H1 (cell line): ENCODE measurements at regions not wholly inside any gene's neighbourhood (a gene's known extent, or its start where the extent isn't known, plus 50 kb on each side); places are given as distances from the start of the nearest gene placed in this dataset.

Experiments used
- CTCF ChIA-PET: fragments of 300-600 bp; sonication (Branson Sonifier 250); formaldehyde crosslinking; loops from one replicate; lab custom pipeline; 2021; ENCODE audit not compliant: partially characterized antibody; lab: Charles Lee
- POLR2A ChIA-PET: fragments of 300-600 bp; sonication (Branson Sonifier 250); formaldehyde crosslinking; loops from one replicate; lab custom pipeline; 2021; ENCODE audit warnings: inconsistent platforms; ENCODE audit not compliant: partially characterized antibody; lab: Charles Lee
- DNase-seq, 2 experiments: peaks; one replicate each; pipeline versions ENCODE4 v3.0.0 to v3.0.0-alpha.2; 2010 to 2022; ENCODE audit warnings: low spot score in 2 of 2, low read depth in 1 of 2, mixed read lengths in 1 of 2
- FAIRE-seq: peaks from 2 replicates; lab custom pipeline; 2011; peaks lifted over from hg19 to GRCh38; lab: Jason Lieb, UNC
- H2AFZ ChIP-seq: 2 replicates; pipeline ENCODE4 v1.8.1; 2012; ENCODE audit warnings: low read length, inconsistent platforms
- H2AK5ac ChIP-seq: 2 replicates; pipeline ENCODE4 v1.6.1; 2013; ENCODE audit warnings: low read depth, low read length
- H2BK120ac ChIP-seq: replicated peaks from 2 replicates; pipeline ENCODE3; 2013; ENCODE audit warnings: low read depth, low read length, inconsistent platforms
- H2BK12ac ChIP-seq: 2 replicates; pipeline ENCODE4 v1.6.1; 2013; ENCODE audit warnings: low read depth, low read length
- H2BK15ac ChIP-seq: 2 replicates; pipeline ENCODE4 v1.6.1; 2013; ENCODE audit warnings: low read length
- H2BK20ac ChIP-seq: 2 replicates; pipeline ENCODE4 v1.6.1; 2013; ENCODE audit warnings: low read length
- H2BK5ac ChIP-seq: 2 replicates; pipeline ENCODE4 v1.6.1; 2013; ENCODE audit warnings: low read depth, low read length
- H3K14ac ChIP-seq: 2 replicates; pipeline ENCODE4 v1.6.1; 2013; ENCODE audit warnings: inconsistent platforms; ENCODE audit not compliant: insufficient read length
- H3K18ac ChIP-seq: 2 replicates; pipeline ENCODE4 v1.6.1; 2013; ENCODE audit warnings: low read length; ENCODE audit errors: extremely low read depth
- H3K23ac ChIP-seq: 2 replicates; pipeline ENCODE4 v1.6.1; 2013; ENCODE audit warnings: inconsistent platforms; ENCODE audit not compliant: insufficient read length
- H3K23me2 ChIP-seq: 2 replicates; pipeline ENCODE4 v1.6.1; 2013; ENCODE audit warnings: low read depth, low read length
- H3K27ac ChIP-seq: 2 replicates; pipeline ENCODE4 v1.6.1; 2011; ENCODE audit warnings: low read depth, low read length, inconsistent platforms
- H3K27me3 ChIP-seq, 4 experiments: replicated peaks in 1 of 4; 1 replicate in 1 of 4; 2 replicates in 3 of 4; pipeline versions ENCODE4 v1.6.1 to v1.8.1; 2011 to 2013; ENCODE audit warnings: low read length in 3 of 4, mild to moderate bottlenecking in 3 of 4, inconsistent platforms in 2 of 4, mixed read lengths in 2 of 4, moderate library complexity in 1 of 4; ENCODE audit not compliant: control insufficient read depth in 3 of 4, insufficient read depth in 3 of 4; ENCODE audit errors: extremely low read depth in 1 of 4
- H3K36me3 ChIP-seq, 4 experiments: 2 replicates each; pipeline versions ENCODE4 v1.6.1 to v1.8.1; 2011 to 2013; ENCODE audit warnings: mild to moderate bottlenecking in 4 of 4, low read length in 3 of 4, moderate library complexity in 2 of 4, control low read depth in 1 of 4, inconsistent platforms in 1 of 4; ENCODE audit not compliant: insufficient read depth in 4 of 4, control insufficient read depth in 2 of 4
- H3K4ac ChIP-seq: replicated peaks from 2 replicates; pipeline ENCODE3; 2013; ENCODE audit warnings: low read length, low read depth, mixed read lengths, inconsistent platforms; ENCODE audit not compliant: insufficient read length
- H3K4me1 ChIP-seq, 4 experiments: replicated peaks in 1 of 4; 1 replicate in 1 of 4; 2 replicates in 3 of 4; pipeline versions ENCODE4 v1.6.1 to v1.8.1; 2011 to 2013; ENCODE audit warnings: low read length in 3 of 4, inconsistent platforms in 2 of 4, mixed read lengths in 1 of 4; ENCODE audit not compliant: insufficient read depth in 4 of 4, control insufficient read depth in 3 of 4
- H3K4me2 ChIP-seq, 2 experiments: 2 replicates each; pipeline versions ENCODE4 v1.6.1 to v1.8.1; 2011 to 2013; ENCODE audit warnings: low read depth in 2 of 2, low read length in 2 of 2, control low read depth in 1 of 2, inconsistent platforms in 1 of 2, mild to moderate bottlenecking in 1 of 2; ENCODE audit not compliant: insufficient read depth in 1 of 2
- H3K4me3 ChIP-seq, 4 experiments: fragments of 200-600, 300-600 bp in 1 of 4; sonication (generic), shearing (Covaris generic), sonication (Bioruptor Twin) in 1 of 4; 2 replicates each; pipeline versions ENCODE4 v1.5.1 to v1.8.1; 2011 to 2016; ENCODE audit warnings: low read length in 4 of 4, low read depth in 3 of 4, control low read depth in 2 of 4, inconsistent platforms in 2 of 4, mild to moderate bottlenecking in 2 of 4, mixed read lengths in 1 of 4, moderate library complexity in 1 of 4; ENCODE audit not compliant: insufficient read depth in 2 of 4; ENCODE audit errors: extremely low read depth in 1 of 4
- H3K56ac ChIP-seq: replicated peaks from 2 replicates; pipeline ENCODE3; 2013; ENCODE audit warnings: low read depth, mild to moderate bottlenecking, mixed read lengths, low read length, inconsistent platforms; ENCODE audit not compliant: insufficient read length
- H3K79me1 ChIP-seq: 2 replicates; pipeline ENCODE4 v1.6.1; 2013; ENCODE audit warnings: low read depth, low read length, control low read depth
- H3K79me2 ChIP-seq, 2 experiments: 2 replicates each; pipeline versions ENCODE4 v1.6.1 to v1.8.1; 2012 to 2013; ENCODE audit warnings: low read length in 2 of 2, mild to moderate bottlenecking in 2 of 2, inconsistent platforms in 1 of 2; ENCODE audit not compliant: insufficient read depth in 2 of 2, control insufficient read depth in 1 of 2
- H3K9ac ChIP-seq, 4 experiments: replicated peaks in 1 of 4; 1 replicate in 1 of 4; 2 replicates in 3 of 4; pipeline versions ENCODE4 v1.6.1 to v1.8.1; 2011 to 2013; ENCODE audit warnings: low read depth in 3 of 4, low read length in 3 of 4, control low read depth in 2 of 4, mild to moderate bottlenecking in 2 of 4, moderate library complexity in 2 of 4, inconsistent platforms in 1 of 4; ENCODE audit errors: extremely low read depth in 1 of 4
- H3K9me3 ChIP-seq, 2 experiments: 2 replicates each; pipeline versions ENCODE4 v1.6.1 to v1.8.1; 2012 to 2013; ENCODE audit warnings: mild to moderate bottlenecking in 2 of 2, moderate library complexity in 2 of 2, control low read depth in 1 of 2, inconsistent platforms in 1 of 2, low read depth in 1 of 2, low read length in 1 of 2, mixed read lengths in 1 of 2; ENCODE audit not compliant: insufficient read depth in 2 of 2
- H4K20me1 ChIP-seq, 2 experiments: replicated peaks in 1 of 2; 2 replicates each; pipeline versions ENCODE3 to v1.8.1; 2011 to 2013; ENCODE audit warnings: inconsistent platforms in 2 of 2, low read length in 2 of 2, mild to moderate bottlenecking in 1 of 2; ENCODE audit not compliant: insufficient read depth in 2 of 2, control insufficient read depth in 1 of 2
- H4K5ac ChIP-seq: 2 replicates; pipeline ENCODE4 v1.6.1; 2013; ENCODE audit warnings: low read length, low read depth, mixed read lengths, inconsistent platforms; ENCODE audit not compliant: insufficient read length
- H4K8ac ChIP-seq: 2 replicates; pipeline ENCODE4 v1.8.0; 2013; ENCODE audit warnings: mild to moderate bottlenecking, moderate library complexity, low read length, inconsistent platforms; ENCODE audit not compliant: insufficient read depth; ENCODE audit errors: extremely low read depth
- H4K91ac ChIP-seq: replicated peaks from 2 replicates; pipeline ENCODE3; 2013; ENCODE audit warnings: low read length, mixed read lengths, inconsistent platforms; ENCODE audit not compliant: insufficient read length
- ATF3 ChIP-seq: IDR thresholded peaks from 2 replicates; pipeline ENCODE4 v1.6.1; 2011; ENCODE audit warnings: low read depth, mild to moderate bottlenecking, low read length; ENCODE audit not compliant: insufficient read depth
- CHD1 ChIP-seq: IDR thresholded peaks from 2 replicates; pipeline ENCODE4 v1.6.1; 2012; ENCODE audit warnings: low read depth, low read length, improper control_type of control experiment
- RNF2 ChIP-seq: fragments of 200-900, 300-1000 bp; sonication (generic); IDR thresholded peaks from 2 replicates; pipeline ENCODE4 v1.7.1; 2016; ENCODE audit warnings: borderline replicate concordance, low read depth, mild to moderate bottlenecking, antibody characterized with exemption, low read length; ENCODE audit not compliant: poor library complexity, severe bottlenecking; ENCODE audit errors: missing control alignments
- WGBS, 2 experiments: shearing (Covaris generic) in 1 of 2; methylation state at CpG; one replicate each; pipeline versions ENCODE4 v1.1.6 to v1.1.7; 2013 to 2015; ENCODE audit warnings: low lambda C conversion rate in 2 of 2, mixed read lengths in 2 of 2, inconsistent platforms in 1 of 2, low coverage in 1 of 2, missing lambda C conversion rate in 1 of 2; ENCODE audit not compliant: insufficient replicate concordance in 2 of 2, insufficient coverage in 1 of 2, insufficient read length in 1 of 2; ENCODE audit errors: extremely low coverage in 1 of 2, missing lambda C conversion rate in 1 of 2; 5-methylcytosine and 5-hydroxymethylcytosine counted together

DNA sequence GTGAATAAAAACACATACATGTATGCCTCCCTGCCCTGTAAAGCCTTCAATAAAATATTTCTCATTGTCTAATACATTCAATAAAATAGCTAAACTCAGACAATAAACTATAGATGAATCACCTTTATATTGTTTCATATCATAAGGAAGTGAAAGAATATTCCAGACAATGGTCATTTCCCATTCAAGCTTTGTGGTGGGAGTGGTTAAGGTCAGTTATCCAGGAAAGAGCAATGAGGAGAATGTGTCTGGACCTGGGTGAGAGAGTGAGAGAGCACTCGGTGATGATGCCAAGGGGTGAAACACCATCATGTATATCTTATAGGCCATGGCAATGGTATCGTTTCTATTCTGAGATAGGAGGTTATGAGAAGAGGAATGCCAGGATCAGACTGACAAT lies 197.8 kb downstream of the PDHA2 start:
- Histone ChIP-seq H3K36me3 (no peaks in the 10 kb centered on the region), H2BK15ac (no peak overlapping the region), H3K56ac (no peak overlapping the region), H4K8ac (no peak overlapping the region), H3K9ac (no peak overlapping the region), H2BK20ac (no peak overlapping the region), H2AK5ac (no peak overlapping the region), H3K79me2 (no peaks in the 10 kb centered on the region), H3K4me3 (no peak overlapping the region), H3K23ac (no peak overlapping the region), H2BK120ac (no peak overlapping the region), H2BK12ac (no peak overlapping the region), H4K5ac (no peak overlapping the region), H4K20me1 (no peaks in the 10 kb centered on the region), H3K4ac (no peak overlapping the region), H3K27ac (no peak overlapping the region), H3K18ac (no peak overlapping the region), H3K4me1 (no peaks in the 10 kb centered on the region), H3K27me3 (no peaks in the 10 kb centered on the region), H4K91ac (no peak overlapping the region), H3K14ac (no peak overlapping the region), H2AFZ (no peak overlapping the region), H3K23me2 (no peaks in the 10 kb centered on the region), H3K79me1 (no peaks in the 10 kb centered on the region), H3K4me2 (no peak overlapping the region), H2BK5ac (no peak overlapping the region), H3K9me3 (no peaks in the 10 kb centered on the region)
- DNase-seq (no peak), FAIRE-seq (no peak)
- TF ChIP-seq CHD1 (no peak), ATF3 (no peak), RNF2 (no peak)
- ChIA-PET POLR2A (no interaction called here), CTCF (interaction anchor here (4.0 kb wide), 1 partner anchor 20 kb away, joined by 14 read pairs; no protein-coding TSS in a partner anchor)
- 84% methylated on average over 2 of the region's 2 CpGs; no CpG with 5 or more reads in 1 of the 2 experiments for WGBS, 2 experiments
